ENCODE measurements at regions not wholly inside any gene's neighbourhood (a gene's known extent, or its start where the extent isn't known, plus 50 kb on each side); places are given as distances from the start of the nearest gene placed in this dataset.
A peak's percentile ranks its signal among the peaks of the same experiment; 100 is the strongest.

GRCh38 chr11:116172156-116172555 is 600.6 kb downstream of the BUD13 start:
- H3K27me3 ChIP-seq: no peaks in the 10 kb centered on the region
- no peak for TF ChIP-seq POLR2A (IDR thresholded peaks at IDR 0.05)
- TF ChIP-seq POLR2AphosphoS5 (IDR thresholded peaks at IDR 0.05; ENCODE audit: insufficient read depth in 1 of 2, low read depth in 1 of 2): no peak
- no peak for TF ChIP-seq CTCF (IDR thresholded peaks at IDR 0.05)
- no peaks in the 10 kb centered on the region for H3K9me3 ChIP-seq
- H3K36me3 ChIP-seq: no peaks in the 10 kb centered on the region
- H3K4me1 ChIP-seq: no peaks in the 10 kb centered on the region
- intact Hi-C loops (cut with DNase I): no loop called here
- peak; percentile 40 to 54 for DNase-seq (ENCODE audit: extremely low spot score in 2 of 2)
- no peak overlapping the region for H3K27ac ChIP-seq
- H3K4me3 ChIP-seq: no peak overlapping the region

DNA sequence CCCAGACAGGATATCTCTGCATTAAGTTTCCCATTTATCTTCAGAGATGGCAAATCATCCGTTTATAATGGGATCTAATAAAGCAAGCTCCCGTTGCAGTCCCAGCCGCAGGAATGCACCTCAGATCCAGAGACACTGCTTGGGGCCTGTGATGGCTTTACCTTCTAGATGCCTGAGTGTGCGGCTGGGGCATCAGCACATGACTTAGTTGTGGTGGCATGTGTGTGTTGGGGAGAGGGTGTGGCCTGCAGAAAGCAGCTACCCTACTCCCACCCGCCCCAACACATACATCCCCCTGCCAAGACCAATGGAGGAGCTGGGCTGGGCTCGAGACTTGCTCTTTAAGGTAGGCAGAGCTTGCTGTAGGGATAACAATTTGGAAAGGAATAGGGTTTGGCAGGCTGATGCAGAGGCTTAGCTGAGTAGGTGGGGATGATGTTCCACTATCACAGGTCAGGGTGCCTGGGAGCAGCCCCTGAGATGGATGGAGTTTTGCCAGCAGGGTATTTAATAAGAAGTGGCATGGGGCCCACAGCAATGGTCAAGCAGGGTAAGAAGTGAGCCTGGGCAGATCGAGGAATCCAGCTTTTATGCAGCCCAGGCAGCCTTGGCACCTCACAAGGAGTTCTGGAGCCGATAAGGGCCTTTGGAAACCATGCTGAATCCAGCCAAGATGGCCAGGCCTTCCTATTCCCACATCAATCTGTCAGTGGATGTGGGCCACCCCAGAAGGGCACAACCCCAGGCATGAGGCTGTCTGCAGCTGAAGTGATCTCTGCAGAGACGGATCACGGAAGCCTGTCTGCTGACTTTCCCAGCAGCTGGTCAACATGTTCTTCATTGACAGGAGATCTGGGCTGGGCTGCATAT is 601.3 kb downstream of the BUD13 start:
- H3K4me3 ChIP-seq: no peak overlapping the region
- no peaks in the 10 kb centered on the region for H3K9me3 ChIP-seq
- H3K27ac ChIP-seq: no peak overlapping the region
- intact Hi-C loops (cut with DNase I): no loop called here
- DNase-seq (ENCODE audit: extremely low spot score in 2 of 2): peak; percentile 62 to 79
- no peaks in the 10 kb centered on the region for H3K4me1 ChIP-seq
- H3K27me3 ChIP-seq: no peaks in the 10 kb centered on the region
- TF ChIP-seq CTCF (IDR thresholded peaks at IDR 0.05) (no peak), POLR2AphosphoS5 (IDR thresholded peaks at IDR 0.05; ENCODE audit: insufficient read depth in 1 of 2, low read depth in 1 of 2) (no peak), POLR2A (IDR thresholded peaks at IDR 0.05) (no peak)
- no peaks in the 10 kb centered on the region for H3K36me3 ChIP-seq

- Histone ChIP-seq H3K27me3 (no peaks in the 10 kb centered on the region), H3K9me3 (no peaks in the 10 kb centered on the region), H3K4me3 (no peak overlapping the region), H3K27ac (no peak overlapping the region), H3K36me3 (no peaks in the 10 kb centered on the region), H3K4me1 (no peaks in the 10 kb centered on the region)
- peak; percentile 52 to 82 for DNase-seq (ENCODE audit: extremely low spot score in 2 of 2)
- intact Hi-C loops (cut with DNase I): no loop called here
- TF ChIP-seq POLR2A (IDR thresholded peaks at IDR 0.05) (no peak), POLR2AphosphoS5 (IDR thresholded peaks at IDR 0.05; ENCODE audit: insufficient read depth in 1 of 2, low read depth in 1 of 2) (no peak), CTCF (IDR thresholded peaks at IDR 0.05) (no peak)
These were observed 602.2 kb downstream of the BUD13 start for GRCh38 chr11:116170526-116171120.

GRCh38 chr11:116169776-116170175 is 603.0 kb downstream of the BUD13 start:
- TF ChIP-seq POLR2AphosphoS5 (IDR thresholded peaks at IDR 0.05; ENCODE audit: insufficient read depth in 1 of 2, low read depth in 1 of 2) (no peak), POLR2A (IDR thresholded peaks at IDR 0.05) (no peak), CTCF (IDR thresholded peaks at IDR 0.05) (no peak)

GRCh38 chr11:116168459-116168787 is 604.4 kb downstream of the BUD13 start:
- TF ChIP-seq POLR2AphosphoS5 (IDR thresholded peaks at IDR 0.05; ENCODE audit: insufficient read depth in 1 of 2, low read depth in 1 of 2): no peak
- no peak for TF ChIP-seq CTCF (IDR thresholded peaks at IDR 0.05)
- TF ChIP-seq POLR2A (IDR thresholded peaks at IDR 0.05): no peak
- DNase-seq (ENCODE audit: extremely low spot score in 2 of 2): peak in 1 of 2 donors; percentile 6
- Histone ChIP-seq H3K27ac (no peak overlapping the region), H3K36me3 (no peaks in the 10 kb centered on the region), H3K27me3 (no peaks in the 10 kb centered on the region), H3K9me3 (no peaks in the 10 kb centered on the region), H3K4me3 (no peak overlapping the region), H3K4me1 (no peaks in the 10 kb centered on the region)
- intact Hi-C loops (cut with DNase I): no loop called here

More at GRCh38 chr11:116169776-116170175, 603.0 kb downstream of the BUD13 start:
- no peaks in the 10 kb centered on the region for H3K9me3 ChIP-seq
- H3K36me3 ChIP-seq: no peaks in the 10 kb centered on the region
- H3K4me1 ChIP-seq: no peaks in the 10 kb centered on the region
- H3K27ac ChIP-seq: no peak overlapping the region
- H3K4me3 ChIP-seq: no peak overlapping the region
- intact Hi-C loops (cut with DNase I): no loop called here
- no peaks in the 10 kb centered on the region for H3K27me3 ChIP-seq
- peak; percentile 64 to 77 for DNase-seq (ENCODE audit: extremely low spot score in 2 of 2)
